PC-3 (cell line): ENCODE measurements at regions not wholly inside any gene's neighbourhood (a gene's known extent, or its start where the extent isn't known, plus 50 kb on each side); places are given as distances from the start of the nearest gene placed in this dataset.

Experiments used
- ATAC-seq: fragments of 200-7000 bp; cut with Tn5 transposase; 2 replicates; pipeline ENCODE4 v1.9.1; 2020; ENCODE audit warnings: mild to moderate bottlenecking, moderate library complexity
- BruUV-seq: library from RNA; stranded (reverse); fragments of 400-500 nt; replicated peaks from 2 replicates; lab custom pipeline; 2021; lab: Mats Ljungman, UMichigan
- CTCF ChIA-PET: fragments of 300-600 bp; sonication (Branson Sonifier 250); formaldehyde crosslinking; loops from one replicate; lab custom pipeline; 2022; ENCODE audit warnings: antibody characterized with exemption; lab: Charles Lee
- POLR2A ChIA-PET: fragments of 300-600 bp; sonication (Branson Sonifier 250); formaldehyde crosslinking; loops from one replicate; lab custom pipeline; 2022; ENCODE audit warnings: antibody characterized with exemption; ENCODE audit not compliant: unreplicated experiment; lab: Charles Lee
- DNase-seq: peaks from one replicate; pipeline ENCODE4 v3.0.0-alpha.2; 2015
- H2AFZ ChIP-seq: fragments of 300-600 bp; sonication (generic); 2 replicates; pipeline ENCODE4 v1.6.0; 2016; ENCODE audit warnings: antibody characterized with exemption, low read length
- H3F3A ChIP-seq: fragments of 300-600 bp; sonication (generic); one replicate; pipeline ENCODE4 v1.6.0; 2017; ENCODE audit warnings: antibody characterized with exemption, low read length, control low read depth, mild to moderate bottlenecking; ENCODE audit not compliant: unreplicated experiment
- H3K27ac ChIP-seq: fragments of 300-600 bp; sonication (generic); 2 replicates; pipeline ENCODE4 v1.5.1; 2016; ENCODE audit warnings: mild to moderate bottlenecking, low read length
- H3K27me3 ChIP-seq: fragments of 300-600 bp; sonication (generic); 2 replicates; pipeline ENCODE4 v1.6.1; 2016; ENCODE audit warnings: low read length, mixed read lengths
- H3K36me3 ChIP-seq: fragments of 300-600 bp; sonication (generic); 2 replicates; pipeline ENCODE4 v1.6.1; 2016; ENCODE audit warnings: low read depth, mixed run types, low read length, mixed read lengths
- H3K4me1 ChIP-seq: fragments of 300-600 bp; sonication (generic); 2 replicates; pipeline ENCODE4 v1.5.1; 2016; ENCODE audit warnings: low read length; ENCODE audit not compliant: insufficient read depth
- H3K4me2 ChIP-seq: fragments of 300-600 bp; sonication (generic); 2 replicates; pipeline ENCODE4 v1.6.0; 2016; ENCODE audit warnings: low read length
- H3K4me3 ChIP-seq: fragments of 300-600 bp; sonication (generic); 2 replicates; pipeline ENCODE4 v1.5.1; 2016; ENCODE audit warnings: mild to moderate bottlenecking, low read length, mixed read lengths
- H3K79me2 ChIP-seq: fragments of 300-600 bp; sonication (generic); 2 replicates; pipeline ENCODE4 v1.6.1; 2017; ENCODE audit warnings: low read length, mixed read lengths
- H3K9ac ChIP-seq: fragments of 300-600 bp; sonication (generic); 2 replicates; pipeline ENCODE4 v1.6.0; 2016; ENCODE audit warnings: mild to moderate bottlenecking, low read length
- H3K9me2 ChIP-seq: fragments of 300-600 bp; sonication (generic); replicated peaks from 2 replicates; pipeline ENCODE4 v1.6.1; 2016; ENCODE audit warnings: mixed run types, low read length, mixed read lengths
- H3K9me3 ChIP-seq: fragments of 300-600 bp; sonication (generic); 2 replicates; pipeline ENCODE4 v1.6.1; 2016; ENCODE audit warnings: low read length, mixed read lengths
- H4K20me1 ChIP-seq: fragments of 300-600 bp; sonication (generic); 2 replicates; pipeline ENCODE4 v1.6.1; 2016; ENCODE audit warnings: low read length, mixed read lengths
- EZH2 ChIP-seq: fragments of 300-600 bp; sonication (generic); IDR thresholded peaks from one replicate; pipeline ENCODE4 v1.6.1; 2017; ENCODE audit warnings: antibody characterized with exemption, mild to moderate bottlenecking, low read length; ENCODE audit not compliant: unreplicated experiment
- EZH2phosphoT487 ChIP-seq: fragments of 300-600 bp; sonication (generic); IDR thresholded peaks from 2 replicates; pipeline ENCODE4 v1.6.1; 2018; ENCODE audit warnings: mild to moderate bottlenecking, antibody characterized with exemption, low read length, borderline replicate concordance
- intact Hi-C: fragments of 100-400 bp; cut with micrococcal nuclease; formaldehyde crosslinking; loops from 2 replicates; pipeline ENCODE4 v1.9.0; 2023
- TF ChIP-seq, protein P1 (sequence below): fragments of 300-600 bp; sonication (generic); conservative IDR thresholded peaks from 2 replicates; pipeline ENCODE4 v1.5.1; 2017; ENCODE audit warnings: antibody characterized with exemption, low read depth, mild to moderate bottlenecking, low read length

DNA sequence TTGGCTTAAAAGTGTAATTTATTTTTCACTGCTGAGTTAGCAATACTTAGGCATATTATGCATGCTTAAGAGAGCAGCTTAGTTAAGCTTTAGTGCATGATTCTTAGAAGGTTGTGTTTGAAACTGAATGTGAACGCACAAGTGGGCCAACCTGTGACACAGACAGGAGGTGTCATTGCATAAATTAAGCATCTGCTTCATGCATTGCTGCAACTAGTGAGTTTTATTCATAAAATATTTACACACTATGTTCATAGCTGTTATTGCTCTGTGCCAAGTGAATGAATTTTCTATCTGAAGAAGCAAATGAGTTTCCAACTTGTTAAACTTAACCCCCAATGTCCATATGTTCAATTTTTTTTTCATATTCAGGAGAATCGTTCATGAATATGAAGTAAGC is 806.4 kb downstream of the GALR1 start:
- no peak overlapping the region for H2AFZ ChIP-seq
- TF ChIP-seq, protein P1, sequence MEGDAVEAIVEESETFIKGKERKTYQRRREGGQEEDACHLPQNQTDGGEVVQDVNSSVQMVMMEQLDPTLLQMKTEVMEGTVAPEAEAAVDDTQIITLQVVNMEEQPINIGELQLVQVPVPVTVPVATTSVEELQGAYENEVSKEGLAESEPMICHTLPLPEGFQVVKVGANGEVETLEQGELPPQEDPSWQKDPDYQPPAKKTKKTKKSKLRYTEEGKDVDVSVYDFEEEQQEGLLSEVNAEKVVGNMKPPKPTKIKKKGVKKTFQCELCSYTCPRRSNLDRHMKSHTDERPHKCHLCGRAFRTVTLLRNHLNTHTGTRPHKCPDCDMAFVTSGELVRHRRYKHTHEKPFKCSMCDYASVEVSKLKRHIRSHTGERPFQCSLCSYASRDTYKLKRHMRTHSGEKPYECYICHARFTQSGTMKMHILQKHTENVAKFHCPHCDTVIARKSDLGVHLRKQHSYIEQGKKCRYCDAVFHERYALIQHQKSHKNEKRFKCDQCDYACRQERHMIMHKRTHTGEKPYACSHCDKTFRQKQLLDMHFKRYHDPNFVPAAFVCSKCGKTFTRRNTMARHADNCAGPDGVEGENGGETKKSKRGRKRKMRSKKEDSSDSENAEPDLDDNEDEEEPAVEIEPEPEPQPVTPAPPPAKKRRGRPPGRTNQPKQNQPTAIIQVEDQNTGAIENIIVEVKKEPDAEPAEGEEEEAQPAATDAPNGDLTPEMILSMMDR: no peak
- TF ChIP-seq EZH2phosphoT487 (no peak), EZH2 (no peak)
- ATAC-seq: no peak
- H3K36me3 ChIP-seq: no peaks in the 10 kb centered on the region
- DNase-seq: no peak
- no peak overlapping the region for H3K27ac ChIP-seq
- H3K9ac ChIP-seq: no peak overlapping the region
- ChIA-PET CTCF (no interaction called here), POLR2A (no interaction called here)
- H3K4me2 ChIP-seq: no peak overlapping the region
- no TSS peak for BruUV-seq
- no peaks in the 10 kb centered on the region for H3K4me1 ChIP-seq
- H3K79me2 ChIP-seq: no peaks in the 10 kb centered on the region
- H3K9me2 ChIP-seq: no peaks in the 10 kb centered on the region
- H4K20me1 ChIP-seq: no peaks in the 10 kb centered on the region
- intact Hi-C loops: no loop called here
- H3K4me3 ChIP-seq: no peak overlapping the region
- no peaks in the 10 kb centered on the region for H3F3A ChIP-seq
- no peaks in the 10 kb centered on the region for H3K9me3 ChIP-seq
- peaks cover 19% of the 10 kb centered on the region; the same call in 1 of the 2 replicates for H3K27me3 ChIP-seq

DNA sequence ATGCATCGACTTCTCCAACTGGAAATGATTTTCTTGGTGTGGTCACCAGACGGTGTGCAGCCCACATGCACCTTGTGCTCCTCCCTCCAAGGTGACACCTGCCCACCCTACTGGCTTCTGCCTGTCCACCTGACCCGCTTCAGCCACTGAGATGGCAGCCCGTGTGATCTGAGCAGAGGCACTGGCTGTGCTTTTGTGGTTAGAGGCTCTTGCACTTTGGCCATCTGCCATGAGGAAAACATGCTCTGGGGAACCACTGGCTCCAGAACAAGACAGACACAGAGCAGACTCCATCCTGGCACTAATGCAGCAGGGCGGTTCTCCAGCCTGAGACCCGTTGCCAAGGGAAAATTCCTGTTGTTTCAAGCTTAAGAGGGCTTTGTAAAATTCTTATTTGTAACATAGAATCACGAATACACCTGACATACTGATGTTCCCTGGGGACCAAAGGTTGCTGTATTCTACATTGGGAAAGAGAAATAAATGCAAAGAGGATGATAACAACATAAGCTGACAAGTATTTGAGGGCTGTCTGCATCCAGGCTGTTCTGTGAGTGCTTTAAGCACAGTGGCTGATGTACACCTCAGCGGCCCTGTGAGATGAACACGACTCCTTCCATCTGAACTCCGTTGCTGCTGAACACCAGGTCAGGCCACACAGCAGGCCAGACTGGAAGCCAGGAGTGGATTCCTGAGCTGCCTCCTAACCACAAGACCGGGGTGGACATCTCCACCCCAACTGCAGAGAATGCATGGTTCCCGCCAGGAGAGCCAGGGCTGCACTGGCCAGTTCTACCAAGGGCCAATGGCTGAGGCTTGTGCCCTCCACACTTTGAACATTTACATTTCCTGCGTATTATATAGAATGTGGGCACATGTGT is 820.4 kb downstream of the GALR1 start:
- no TSS peak for BruUV-seq
- no peaks in the 10 kb centered on the region for H3K9me3 ChIP-seq
- no peaks in the 10 kb centered on the region for H3K4me1 ChIP-seq
- no peak overlapping the region for H2AFZ ChIP-seq
- intact Hi-C loops: no loop called here
- CTCF ChIA-PET: no interaction called here
- no peaks in the 10 kb centered on the region for H3K79me2 ChIP-seq
- no peaks in the 10 kb centered on the region for H3K36me3 ChIP-seq
- peaks cover 63% of the 10 kb centered on the region for H3K27me3 ChIP-seq
- ATAC-seq (no peak), DNase-seq (no peak)
- no peak overlapping the region for H3K27ac ChIP-seq
- no peak overlapping the region for H3K4me3 ChIP-seq
- H3K9me2 ChIP-seq: no peaks in the 10 kb centered on the region
- no peak overlapping the region for H3K4me2 ChIP-seq
- TF ChIP-seq EZH2phosphoT487 (no peak), EZH2 (no peak)
- TF ChIP-seq, protein P1: no peak
- H3K9ac ChIP-seq: no peak overlapping the region
- H3F3A ChIP-seq: no peaks in the 10 kb centered on the region
- no peaks in the 10 kb centered on the region for H4K20me1 ChIP-seq
- POLR2A ChIA-PET: no interaction called here

DNA sequence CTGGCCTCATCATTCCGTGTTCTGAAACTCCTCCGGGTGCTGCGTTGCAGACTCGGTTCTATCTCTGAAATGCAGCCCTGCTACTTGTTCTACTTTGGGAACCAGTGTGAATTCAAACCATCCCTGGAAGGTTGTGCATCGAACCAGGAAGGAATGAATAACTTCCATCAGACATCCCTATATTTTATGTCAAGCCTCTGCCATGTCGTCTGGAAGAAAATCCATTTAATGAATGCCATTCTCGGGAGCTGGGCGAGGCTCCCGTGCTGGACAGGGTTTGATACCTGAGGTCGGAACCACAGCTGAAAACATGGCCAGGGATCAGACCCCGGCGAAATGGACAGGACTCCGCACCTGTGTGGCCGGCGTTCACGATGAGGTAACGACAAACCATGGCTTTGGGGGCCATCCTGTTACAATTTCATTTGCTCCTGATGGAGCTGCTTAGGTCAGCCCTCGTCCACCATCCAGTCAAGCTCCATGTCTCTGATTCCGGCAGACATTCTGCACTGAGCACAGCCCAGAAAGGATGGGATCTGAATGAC is 821.6 kb downstream of the GALR1 start:
- DNase-seq: no peak
- Histone ChIP-seq H3K4me1 (no peaks in the 10 kb centered on the region), H3K4me3 (no peak overlapping the region), H2AFZ (no peak overlapping the region), H3K9me2 (no peaks in the 10 kb centered on the region), H3K4me2 (no peak overlapping the region), H3K27ac (no peak overlapping the region), H3K27me3 (peaks cover 66% of the 10 kb centered on the region), H3F3A (no peaks in the 10 kb centered on the region), H3K36me3 (no peaks in the 10 kb centered on the region), H3K79me2 (no peaks in the 10 kb centered on the region), H3K9ac (no peak overlapping the region), H3K9me3 (no peaks in the 10 kb centered on the region), H4K20me1 (no peaks in the 10 kb centered on the region)
- TF ChIP-seq EZH2phosphoT487: no peak
- TF ChIP-seq, protein P1: no peak
- no peak for TF ChIP-seq EZH2
- no peak for ATAC-seq
- intact Hi-C loops: no loop called here
- POLR2A ChIA-PET: no interaction called here
- BruUV-seq: no TSS peak
- CTCF ChIA-PET: no interaction called here
